HG03103 (cell line): ENCODE measurements at regions not wholly inside any gene's neighbourhood (a gene's known extent, or its start where the extent isn't known, plus 50 kb on each side); places are given as distances from the start of the nearest gene placed in this dataset.
"Not testable (repeated sequence)": the region's sequence is repeated elsewhere in the genome, so short reads cannot be mapped to it uniquely, and the experiment has no call there.

Source experiments
- ATAC-seq: cut with Tn5 transposase; IDR thresholded peaks from one replicate; pipeline ENCODE4 v1.9.1; 2021; ENCODE audit warnings: low read depth; ENCODE audit not compliant: unreplicated experiment

- ATAC-seq, result no peak
Measured at GRCh38 chr1:96550061-96550460, 171.5 kb upstream of the PTBP2 start.

GRCh38 chr1:96552451-96552850, 169.1 kb upstream of the PTBP2 start:
- no peak for ATAC-seq

DNA sequence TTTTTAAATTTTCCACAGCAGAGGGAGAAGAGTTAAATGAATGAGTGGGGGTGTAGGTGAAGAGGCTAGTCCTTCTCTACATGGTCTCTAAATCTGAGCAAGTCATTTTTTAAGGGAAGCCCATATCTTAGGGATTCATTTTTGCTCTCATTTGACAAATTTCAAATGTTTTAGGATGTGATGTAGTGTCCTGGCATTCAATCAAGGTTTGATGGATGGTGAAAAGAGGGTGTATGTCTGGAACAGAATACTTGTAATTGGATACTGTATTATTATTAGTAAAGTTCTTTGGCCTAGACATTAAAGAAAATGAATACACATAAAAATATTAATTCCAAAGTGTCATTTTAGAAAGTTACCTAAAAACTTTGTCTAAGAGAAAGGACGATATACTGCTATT, 167.8 kb upstream of the PTBP2 start:
- ATAC-seq, result no peak

- no peak for ATAC-seq
Measured at GRCh38 chr1:96554364-96554763, 167.2 kb upstream of the PTBP2 start.

- no peak for ATAC-seq
Measured at GRCh38 chr1:96557336-96557735, 164.2 kb upstream of the PTBP2 start.

GRCh38 chr1:96558635-96559034, 162.9 kb upstream of the PTBP2 start:
- no peak for ATAC-seq

- no peak for ATAC-seq
Measured at GRCh38 chr1:96559181-96559580, 162.4 kb upstream of the PTBP2 start.

DNA sequence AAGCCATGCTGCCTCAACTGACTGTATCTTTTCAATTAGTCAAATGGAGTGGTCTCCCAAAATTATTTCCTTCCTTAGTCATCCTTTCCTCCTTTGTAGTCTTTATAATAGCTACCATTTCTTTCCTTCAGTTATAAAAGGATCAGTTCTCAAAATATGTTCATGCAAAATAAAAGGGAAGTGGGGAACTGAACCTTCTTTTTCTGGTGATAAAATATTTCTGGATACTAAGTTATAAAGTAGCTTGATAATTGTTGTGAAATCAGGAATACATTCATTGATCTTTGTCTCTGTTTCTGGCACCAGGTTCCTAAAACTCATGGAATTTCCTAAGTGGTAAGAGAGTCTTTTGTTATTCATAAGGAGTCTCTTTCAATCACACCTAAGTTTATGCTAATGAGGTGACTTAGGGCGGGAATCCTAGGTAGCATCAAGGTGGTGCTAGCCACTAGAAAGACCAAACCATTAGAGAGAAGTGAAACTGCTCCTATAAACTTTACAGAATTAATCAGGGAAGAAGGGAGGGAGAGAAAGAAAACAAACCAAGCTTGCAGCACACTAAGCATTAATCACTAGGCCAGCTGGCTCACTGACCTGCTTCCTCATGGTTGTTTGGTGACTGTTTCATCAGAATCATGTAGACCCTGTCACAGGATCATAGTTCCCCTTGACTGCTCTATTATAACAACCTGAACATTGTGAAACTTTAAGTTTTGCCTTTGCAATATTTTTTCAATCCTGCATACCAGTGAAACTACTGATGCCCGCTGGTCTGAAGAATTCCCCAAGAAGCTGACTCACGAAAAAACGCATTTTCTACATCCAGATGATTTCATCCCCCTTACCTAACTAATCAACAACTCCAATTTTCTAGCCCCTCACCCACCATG, 161.6 kb upstream of the PTBP2 start:
- no peak for ATAC-seq

DNA sequence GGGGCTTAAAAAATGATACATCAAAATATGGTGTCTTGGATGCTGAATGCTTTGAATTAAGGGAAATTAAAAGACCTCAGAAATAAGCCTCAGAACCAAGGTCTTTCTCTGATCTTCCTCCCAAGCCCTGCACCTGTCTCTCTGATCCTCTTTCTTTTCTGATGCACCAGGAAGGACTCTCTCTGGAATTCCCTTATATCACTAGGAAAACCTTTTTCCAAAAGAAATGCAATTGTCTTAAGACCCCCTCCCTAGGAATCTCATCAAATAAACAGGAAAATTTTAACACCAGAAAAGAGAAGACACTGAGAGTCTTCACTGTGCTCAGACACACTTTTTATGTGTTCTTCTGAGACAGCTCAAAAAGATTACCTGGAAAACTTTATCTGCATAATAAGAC, 159.5 kb upstream of the PTBP2 start:
- ATAC-seq, result no peak

DNA sequence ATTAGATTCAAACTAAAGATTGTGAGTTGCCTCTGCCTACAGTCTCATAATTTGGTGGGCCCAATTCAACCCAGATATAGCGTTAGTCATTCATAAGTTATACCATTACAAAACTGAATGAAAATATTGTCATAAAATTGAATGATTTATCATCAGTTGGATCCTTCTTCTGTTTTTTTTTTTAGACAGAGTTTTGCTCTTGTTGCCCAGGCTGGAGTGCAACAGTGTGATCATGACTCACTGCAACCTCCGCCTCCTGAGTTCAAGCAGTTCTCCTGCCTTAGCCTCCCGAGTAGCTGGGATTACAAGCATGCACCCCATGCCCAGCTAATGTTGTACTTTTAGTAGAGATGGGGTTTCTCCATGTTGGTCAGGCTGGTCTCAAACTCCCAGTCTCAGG, 157.2 kb upstream of the PTBP2 start:
- ATAC-seq, result not testable (repeated sequence)

GRCh38 chr1:96565546-96565945, 156.0 kb upstream of the PTBP2 start:
- ATAC-seq, result no peak

DNA sequence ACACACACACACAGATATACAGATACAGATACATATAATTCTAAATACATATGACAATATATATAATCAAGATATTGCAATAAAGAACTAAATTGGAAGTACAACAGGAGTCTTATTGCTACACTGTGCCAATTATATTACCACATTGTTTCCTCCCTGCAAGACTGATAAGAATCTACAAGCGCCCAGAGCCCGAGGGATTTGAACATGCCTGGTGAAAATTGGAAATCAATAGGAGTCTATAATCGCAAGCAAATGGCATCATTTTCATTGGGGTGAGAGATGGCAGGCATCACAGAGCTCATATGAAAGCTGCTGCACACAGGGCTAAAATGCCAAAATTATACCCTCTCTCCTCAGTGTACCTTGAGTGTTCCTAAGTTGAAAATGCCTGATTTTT, 152.9 kb upstream of the PTBP2 start:
- ATAC-seq, result no peak

GRCh38 chr1:96569288-96569687, 152.3 kb upstream of the PTBP2 start:
- no peak for ATAC-seq

GRCh38 chr1:96579636-96580035, 141.9 kb upstream of the PTBP2 start:
- ATAC-seq, result no peak

GRCh38 chr1:96580920-96581319, 140.7 kb upstream of the PTBP2 start:
- ATAC-seq, result no peak

- ATAC-seq, result no peak
Measured at GRCh38 chr1:96581772-96582171, 139.8 kb upstream of the PTBP2 start.

DNA sequence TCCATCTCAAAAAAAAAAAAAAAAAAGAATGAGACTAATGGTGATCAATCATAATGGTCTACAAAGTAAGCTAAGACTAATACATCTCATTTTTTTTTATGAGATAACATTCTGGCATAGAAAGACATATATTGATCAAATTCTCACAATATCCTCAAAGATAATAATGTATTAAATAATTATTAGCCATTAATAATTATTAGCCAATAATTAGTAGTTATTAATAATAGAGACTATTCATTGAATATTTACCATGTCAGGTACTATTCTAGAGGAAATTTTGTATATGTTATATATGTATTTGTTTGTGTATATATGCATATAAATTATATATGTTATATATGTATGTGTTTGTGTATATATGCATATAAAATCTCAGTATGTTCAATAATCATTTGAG, 137.7 kb upstream of the PTBP2 start:
- ATAC-seq, result no peak

GRCh38 chr1:96587222-96587621, 134.4 kb upstream of the PTBP2 start:
- no peak for ATAC-seq

DNA sequence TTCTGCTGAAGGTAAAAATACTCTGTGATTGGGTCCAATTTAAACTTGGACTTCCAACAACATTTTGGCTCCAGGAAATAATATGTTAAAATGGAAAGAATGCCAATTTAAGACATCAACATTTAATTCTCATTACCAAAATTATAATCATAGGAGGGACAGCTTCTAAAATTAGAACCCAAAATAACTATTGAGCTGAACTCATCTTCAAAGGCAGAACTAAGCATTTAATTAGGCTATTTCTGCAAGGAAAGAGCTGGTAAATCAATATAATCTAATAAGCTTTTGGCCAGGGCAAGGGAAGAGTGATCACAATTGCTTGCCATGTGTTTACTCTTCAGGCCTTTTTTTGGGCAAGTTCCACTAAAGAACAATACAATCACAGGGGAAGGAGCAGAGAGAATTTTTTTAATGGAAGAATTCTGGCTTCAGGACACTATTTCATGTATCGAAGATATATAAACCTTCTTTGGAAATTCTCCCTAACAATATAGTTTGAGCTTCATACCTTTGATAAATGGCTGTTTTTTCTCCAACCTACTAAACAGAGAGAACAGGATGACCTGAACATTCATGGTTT, 133.1 kb upstream of the PTBP2 start:
- ATAC-seq, result no peak

- ATAC-seq, result not testable (repeated sequence)
Measured at GRCh38 chr1:96595530-96595929, 126.1 kb upstream of the PTBP2 start.

- peak; percentile 94 for ATAC-seq
Measured at GRCh38 chr1:96596226-96596922, 125.2 kb upstream of the PTBP2 start.

GRCh38 chr1:96597218-96597617, 124.4 kb upstream of the PTBP2 start:
- no peak for ATAC-seq
